ENCODE measurements at regions not wholly inside any gene's neighbourhood (a gene's known extent, or its start where the extent isn't known, plus 50 kb on each side); places are given as distances from the start of the nearest gene placed in this dataset.

DNA sequence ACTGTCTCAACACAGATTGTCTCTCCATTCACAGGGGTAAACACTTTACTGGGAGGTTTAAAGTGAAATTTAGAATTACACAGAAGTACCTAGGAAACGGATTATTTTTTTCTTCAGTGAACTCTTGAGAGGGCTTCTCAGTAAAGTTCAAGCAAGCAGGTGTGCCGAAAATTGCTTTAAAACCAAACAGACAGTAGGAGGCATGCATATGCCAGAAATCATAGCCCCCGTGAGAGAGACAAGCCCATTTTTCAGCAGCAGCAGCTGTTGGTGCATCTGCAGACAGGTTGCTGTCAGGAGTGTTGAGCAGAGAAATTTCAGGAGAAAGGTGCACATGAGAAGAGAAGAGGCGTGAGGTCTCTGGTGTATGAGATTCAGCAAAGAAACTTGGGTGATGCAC, 2115.5 kb upstream of the CELF4 start:
- no peaks in the 10 kb centered on the region for H3K27me3 ChIP-seq (ENCODE audit: control insufficient read depth, low read length)
- H3K36me3 ChIP-seq (ENCODE audit: control insufficient read depth, low read length): no peaks in the 10 kb centered on the region
- H3K9me3 ChIP-seq (ENCODE audit: control insufficient read depth, insufficient read depth, low read length): no peaks in the 10 kb centered on the region
- H3K4me3 ChIP-seq (ENCODE audit: low read length): no peak overlapping the region
- TF ChIP-seq EZH2phosphoT487 (IDR thresholded peaks at IDR 0.05; ENCODE audit: borderline replicate concordance, low read length): no peak
- no peaks in the 10 kb centered on the region for H4K20me1 ChIP-seq (ENCODE audit: control insufficient read depth, insufficient read depth, low read depth, low read length)
- no peaks in the 10 kb centered on the region for H3K9me2 ChIP-seq (replicated peaks; ENCODE audit: control insufficient read depth, low read length)
- no peak overlapping the region for H3K4me2 ChIP-seq (ENCODE audit: low read length)
- H3K27ac ChIP-seq (ENCODE audit: low read depth, low read length): no peak overlapping the region
- H3K79me2 ChIP-seq (ENCODE audit: control insufficient read depth, low read length): no peaks in the 10 kb centered on the region
- no peaks in the 10 kb centered on the region for H3F3A ChIP-seq (ENCODE audit: control insufficient read depth, insufficient read depth)
- H3K4me1 ChIP-seq (ENCODE audit: control insufficient read depth, low read length): no peaks in the 10 kb centered on the region

DNA sequence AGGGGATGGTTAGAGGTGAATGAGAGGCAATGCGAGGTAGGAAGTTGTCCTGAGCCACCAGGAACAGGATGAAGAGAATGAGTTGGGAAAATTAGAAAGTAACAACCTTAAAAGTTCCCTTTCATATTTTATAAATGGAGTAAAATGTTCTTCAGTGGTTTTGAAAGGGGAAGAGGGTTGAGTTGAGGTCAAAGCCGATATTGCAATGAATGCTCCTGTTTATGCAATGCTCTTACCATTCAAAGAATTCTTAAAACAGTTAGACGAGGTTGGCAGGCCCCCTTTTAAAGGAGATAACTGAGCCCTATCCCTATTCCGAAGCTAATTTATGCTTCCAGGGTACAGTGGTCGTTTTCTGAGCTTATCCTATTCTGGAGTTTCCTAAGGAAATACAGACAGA, 2110.3 kb upstream of the CELF4 start:
- H3K36me3 ChIP-seq (ENCODE audit: control insufficient read depth, low read length): no peaks in the 10 kb centered on the region
- H3F3A ChIP-seq (ENCODE audit: control insufficient read depth, insufficient read depth): no peaks in the 10 kb centered on the region
- no peaks in the 10 kb centered on the region for H3K27me3 ChIP-seq (ENCODE audit: control insufficient read depth, low read length)
- H3K4me3 ChIP-seq (ENCODE audit: low read length): no peak overlapping the region
- no peak overlapping the region for H3K27ac ChIP-seq (ENCODE audit: low read depth, low read length)
- no peak overlapping the region for H3K4me2 ChIP-seq (ENCODE audit: low read length)
- no peaks in the 10 kb centered on the region for H3K9me3 ChIP-seq (ENCODE audit: control insufficient read depth, insufficient read depth, low read length)
- H3K4me1 ChIP-seq (ENCODE audit: control insufficient read depth, low read length): no peaks in the 10 kb centered on the region
- no peaks in the 10 kb centered on the region for H3K79me2 ChIP-seq (ENCODE audit: control insufficient read depth, low read length)
- TF ChIP-seq EZH2phosphoT487 (IDR thresholded peaks at IDR 0.05; ENCODE audit: borderline replicate concordance, low read length): no peak
- H3K9me2 ChIP-seq (replicated peaks; ENCODE audit: control insufficient read depth, low read length): no peaks in the 10 kb centered on the region
- H4K20me1 ChIP-seq (ENCODE audit: control insufficient read depth, insufficient read depth, low read depth, low read length): no peaks in the 10 kb centered on the region

DNA sequence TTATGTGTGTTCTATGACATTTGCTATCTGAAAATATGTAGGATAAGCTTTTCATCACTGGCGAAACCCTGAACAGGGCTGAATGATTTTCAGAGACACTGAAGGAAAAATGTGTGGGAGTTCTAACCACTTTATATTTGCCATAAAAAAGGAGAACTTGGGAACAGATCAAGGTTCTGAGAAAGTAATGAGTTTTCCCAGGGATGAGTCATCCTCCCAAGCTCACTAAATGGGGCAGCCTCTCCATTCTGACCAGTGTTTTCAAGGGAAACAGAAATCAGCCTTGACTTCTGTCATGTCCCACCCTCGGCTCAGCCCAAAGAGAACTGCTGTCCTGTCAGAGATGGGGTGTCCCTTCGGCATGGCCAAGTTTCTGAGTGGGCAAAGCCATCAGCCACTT, 2109.8 kb upstream of the CELF4 start:
- Histone ChIP-seq H3K79me2 (ENCODE audit: control insufficient read depth, low read length) (no peaks in the 10 kb centered on the region), H3K4me3 (ENCODE audit: low read length) (no peak overlapping the region), H3K27ac (ENCODE audit: low read depth, low read length) (no peak overlapping the region)

DNA sequence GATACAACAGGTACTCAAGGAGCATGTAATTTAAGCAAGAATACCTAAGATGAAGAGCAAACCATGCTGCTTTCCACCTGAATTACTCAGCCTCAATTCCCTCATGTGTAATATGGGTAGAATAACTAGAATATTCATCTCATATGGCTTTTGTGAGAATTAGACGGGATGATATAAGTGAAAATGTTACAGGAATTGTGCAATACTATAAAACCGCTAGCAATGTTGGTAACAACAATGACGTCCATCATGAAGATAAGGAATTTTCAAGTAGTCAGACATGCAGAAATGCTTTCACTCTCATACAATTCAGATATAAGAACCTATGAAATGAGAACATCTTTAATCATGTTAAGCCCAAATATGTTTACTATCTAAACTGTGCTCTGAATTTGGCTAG, 2106.6 kb upstream of the CELF4 start:
- Histone ChIP-seq H3K9me2 (replicated peaks; ENCODE audit: control insufficient read depth, low read length) (no peaks in the 10 kb centered on the region), H3K27ac (ENCODE audit: low read depth, low read length) (no peak overlapping the region), H3K4me1 (ENCODE audit: control insufficient read depth, low read length) (no peaks in the 10 kb centered on the region), H3K36me3 (ENCODE audit: control insufficient read depth, low read length) (no peaks in the 10 kb centered on the region), H4K20me1 (ENCODE audit: control insufficient read depth, insufficient read depth, low read depth, low read length) (no peaks in the 10 kb centered on the region), H3K79me2 (ENCODE audit: control insufficient read depth, low read length) (no peaks in the 10 kb centered on the region), H3K4me2 (ENCODE audit: low read length) (no peak overlapping the region), H3K27me3 (ENCODE audit: control insufficient read depth, low read length) (no peaks in the 10 kb centered on the region), H3F3A (ENCODE audit: control insufficient read depth, insufficient read depth) (no peaks in the 10 kb centered on the region), H3K4me3 (ENCODE audit: low read length) (no peak overlapping the region), H3K9me3 (ENCODE audit: control insufficient read depth, insufficient read depth, low read length) (no peaks in the 10 kb centered on the region)
- TF ChIP-seq, protein P1, sequence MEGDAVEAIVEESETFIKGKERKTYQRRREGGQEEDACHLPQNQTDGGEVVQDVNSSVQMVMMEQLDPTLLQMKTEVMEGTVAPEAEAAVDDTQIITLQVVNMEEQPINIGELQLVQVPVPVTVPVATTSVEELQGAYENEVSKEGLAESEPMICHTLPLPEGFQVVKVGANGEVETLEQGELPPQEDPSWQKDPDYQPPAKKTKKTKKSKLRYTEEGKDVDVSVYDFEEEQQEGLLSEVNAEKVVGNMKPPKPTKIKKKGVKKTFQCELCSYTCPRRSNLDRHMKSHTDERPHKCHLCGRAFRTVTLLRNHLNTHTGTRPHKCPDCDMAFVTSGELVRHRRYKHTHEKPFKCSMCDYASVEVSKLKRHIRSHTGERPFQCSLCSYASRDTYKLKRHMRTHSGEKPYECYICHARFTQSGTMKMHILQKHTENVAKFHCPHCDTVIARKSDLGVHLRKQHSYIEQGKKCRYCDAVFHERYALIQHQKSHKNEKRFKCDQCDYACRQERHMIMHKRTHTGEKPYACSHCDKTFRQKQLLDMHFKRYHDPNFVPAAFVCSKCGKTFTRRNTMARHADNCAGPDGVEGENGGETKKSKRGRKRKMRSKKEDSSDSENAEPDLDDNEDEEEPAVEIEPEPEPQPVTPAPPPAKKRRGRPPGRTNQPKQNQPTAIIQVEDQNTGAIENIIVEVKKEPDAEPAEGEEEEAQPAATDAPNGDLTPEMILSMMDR (IDR thresholded peaks at IDR 0.05; ENCODE audit: low read depth, low read length, poor library complexity, severe bottlenecking): no peak
- no peak for TF ChIP-seq EZH2phosphoT487 (IDR thresholded peaks at IDR 0.05; ENCODE audit: borderline replicate concordance, low read length)

More for the DNA sequence above, 2109.8 kb upstream of the CELF4 start:
- Histone ChIP-seq H3K4me2 (ENCODE audit: low read length) (no peak overlapping the region), H3F3A (ENCODE audit: control insufficient read depth, insufficient read depth) (no peaks in the 10 kb centered on the region), H3K36me3 (ENCODE audit: control insufficient read depth, low read length) (no peaks in the 10 kb centered on the region), H3K9me3 (ENCODE audit: control insufficient read depth, insufficient read depth, low read length) (no peaks in the 10 kb centered on the region), H4K20me1 (ENCODE audit: control insufficient read depth, insufficient read depth, low read depth, low read length) (no peaks in the 10 kb centered on the region), H3K9me2 (replicated peaks; ENCODE audit: control insufficient read depth, low read length) (no peaks in the 10 kb centered on the region), H3K4me1 (ENCODE audit: control insufficient read depth, low read length) (no peaks in the 10 kb centered on the region), H3K27me3 (ENCODE audit: control insufficient read depth, low read length) (no peaks in the 10 kb centered on the region)
- TF ChIP-seq EZH2phosphoT487 (IDR thresholded peaks at IDR 0.05; ENCODE audit: borderline replicate concordance, low read length): no peak
- TF ChIP-seq, protein P1 (IDR thresholded peaks at IDR 0.05; ENCODE audit: low read depth, low read length, poor library complexity, severe bottlenecking): no peak

Data from DOHH2 (cell line).